Parathyroid adenoma (tissue), 2 donors: ENCODE measurements at regions not wholly inside any gene's neighbourhood (a gene's known extent, or its start where the extent isn't known, plus 50 kb on each side); places are given as distances from the start of the nearest gene placed in this dataset.

Experiments used
- H2AFZ ChIP-seq: fragments of 300-600 bp; sonication (generic); one replicate; pipeline ENCODE4 v1.7.0; 2017; ENCODE audit warnings: antibody characterized with exemption, mild to moderate bottlenecking
- H3K27ac ChIP-seq: fragments of 300-600 bp; sonication (generic); one replicate; pipeline ENCODE4 v1.7.0; 2017
- H3K27me3 ChIP-seq: fragments of 300-600 bp; sonication (generic); one replicate; pipeline ENCODE4 v1.7.0; 2017; ENCODE audit warnings: low read length; ENCODE audit not compliant: control insufficient read depth, insufficient read depth
- H3K36me3 ChIP-seq: fragments of 300-600 bp; sonication (generic); one replicate; pipeline ENCODE4 v1.7.0; 2017; ENCODE audit warnings: low read length; ENCODE audit not compliant: control insufficient read depth, insufficient read depth
- H3K4me1 ChIP-seq: fragments of 300-600 bp; sonication (generic); one replicate; pipeline ENCODE4 v1.7.0; 2017; ENCODE audit warnings: control low read depth
- H3K4me2 ChIP-seq: fragments of 300-600 bp; sonication (generic); one replicate; pipeline ENCODE4 v1.7.0; 2017; ENCODE audit warnings: low read length
- H3K4me3 ChIP-seq: fragments of 300-600 bp; sonication (generic); one replicate; pipeline ENCODE4 v1.7.0; 2017; ENCODE audit warnings: low read depth, low read length
- H3K79me2 ChIP-seq: fragments of 300-600 bp; sonication (generic); one replicate; pipeline ENCODE4 v1.7.0; 2017; ENCODE audit warnings: control low read depth
- H3K9ac ChIP-seq: fragments of 300-600 bp; sonication (generic); one replicate; pipeline ENCODE4 v1.7.0; 2017; ENCODE audit warnings: mild to moderate bottlenecking
- H3K9me3 ChIP-seq: fragments of 300-600 bp; sonication (generic); one replicate; pipeline ENCODE4 v1.7.0; 2017; ENCODE audit warnings: low read length; ENCODE audit not compliant: control insufficient read depth
- CTCF ChIP-seq: fragments of 300-600 bp; sonication (generic); IDR thresholded peaks from one replicate; pipeline ENCODE4 v1.7.0; 2017; ENCODE audit warnings: antibody characterized with exemption, mild to moderate bottlenecking
- donor health status: primary hyperparathyroidism.

DNA sequence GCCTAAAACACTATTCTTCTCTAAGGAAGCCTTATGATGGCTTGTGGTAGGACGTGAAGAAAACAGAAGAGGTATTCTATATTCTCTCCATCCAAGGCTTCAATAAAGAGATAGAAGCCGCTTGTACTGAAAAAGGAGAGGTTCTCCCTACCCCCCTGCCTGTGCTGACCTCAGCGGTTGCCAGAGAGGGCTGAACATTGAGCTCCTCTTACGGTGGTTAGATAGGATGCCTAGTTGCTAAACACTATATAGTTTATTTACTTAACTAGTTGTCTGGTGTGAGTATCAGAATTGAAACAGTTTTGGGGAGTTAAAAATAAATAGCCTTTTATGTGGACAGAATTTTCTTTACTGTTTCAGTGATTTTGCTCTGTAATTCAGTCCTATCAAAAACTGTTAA, 112.2 kb downstream of the TFPI2 start:
- no peak overlapping the region for H2AFZ ChIP-seq
- no peak overlapping the region for H3K4me2 ChIP-seq
- no peaks in the 10 kb centered on the region for H3K36me3 ChIP-seq
- no peaks in the 10 kb centered on the region for H3K4me1 ChIP-seq
- no peak overlapping the region for H3K27ac ChIP-seq
- H3K27me3 ChIP-seq: no peaks in the 10 kb centered on the region
- TF ChIP-seq CTCF: no peak
- H3K9me3 ChIP-seq: no peaks in the 10 kb centered on the region
- H3K79me2 ChIP-seq: no peaks in the 10 kb centered on the region
- H3K4me3 ChIP-seq: no peak overlapping the region
- H3K9ac ChIP-seq: no peak overlapping the region

DNA sequence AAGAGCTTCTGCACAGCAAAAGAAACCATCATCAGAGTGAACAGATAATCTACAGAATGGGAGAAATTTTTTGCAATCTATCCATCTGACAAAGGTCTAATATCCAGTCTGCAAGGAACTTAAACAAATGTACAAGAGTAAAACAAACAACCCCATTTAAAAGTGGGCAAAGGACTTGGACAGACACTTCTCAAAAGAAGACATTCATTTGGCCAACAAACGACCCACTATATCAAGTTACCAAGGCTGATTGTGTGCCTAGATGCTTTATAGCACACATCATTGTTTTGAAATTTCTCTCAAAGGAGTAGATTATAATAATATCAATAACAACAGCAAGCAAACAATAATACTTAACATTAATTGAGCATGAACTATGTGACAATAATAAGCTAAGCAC, 117.1 kb downstream of the TFPI2 start:
- Histone ChIP-seq H3K79me2 (no peaks in the 10 kb centered on the region), H3K4me2 (no peak overlapping the region), H3K9ac (no peak overlapping the region), H2AFZ (no peak overlapping the region), H3K27me3 (no peaks in the 10 kb centered on the region), H3K4me3 (no peak overlapping the region), H3K27ac (no peak overlapping the region), H3K9me3 (no peaks in the 10 kb centered on the region), H3K4me1 (no peaks in the 10 kb centered on the region), H3K36me3 (no peaks in the 10 kb centered on the region)
- no peak for TF ChIP-seq CTCF

DNA sequence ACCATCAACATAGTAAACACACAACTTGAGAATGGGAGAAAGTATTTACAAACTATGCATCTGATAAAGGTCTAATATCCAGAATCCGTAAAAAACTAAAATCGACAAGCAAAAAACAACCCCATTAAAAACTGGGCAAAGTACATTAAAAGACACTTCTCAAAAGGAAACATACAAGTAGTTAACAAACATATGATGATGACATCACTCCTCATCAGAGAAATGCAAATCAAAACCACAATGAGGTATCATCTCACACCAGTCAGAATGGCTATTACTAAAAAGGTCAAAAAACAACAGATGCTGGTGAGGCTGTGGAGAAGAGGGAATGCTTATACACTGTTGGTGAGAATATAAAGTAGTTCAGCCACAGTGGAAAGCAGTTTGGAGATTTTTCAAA, 125.1 kb downstream of the TFPI2 start:
- Histone ChIP-seq H3K4me1 (no peaks in the 10 kb centered on the region), H3K9me3 (no peaks in the 10 kb centered on the region), H3K9ac (no peak overlapping the region), H3K27ac (no peak overlapping the region), H2AFZ (no peak overlapping the region), H3K27me3 (no peaks in the 10 kb centered on the region), H3K79me2 (no peaks in the 10 kb centered on the region), H3K36me3 (no peaks in the 10 kb centered on the region), H3K4me3 (no peak overlapping the region), H3K4me2 (no peak overlapping the region)
- TF ChIP-seq CTCF: no peak

- no peaks in the 10 kb centered on the region for H3K4me1 ChIP-seq
- no peak overlapping the region for H3K9ac ChIP-seq
- H3K9me3 ChIP-seq: no peaks in the 10 kb centered on the region
- H3K27ac ChIP-seq: no peak overlapping the region
- no peaks in the 10 kb centered on the region for H3K27me3 ChIP-seq
- H3K79me2 ChIP-seq: no peaks in the 10 kb centered on the region
- H3K4me2 ChIP-seq: no peak overlapping the region
- H2AFZ ChIP-seq: no peak overlapping the region
- H3K36me3 ChIP-seq: no peaks in the 10 kb centered on the region
- H3K4me3 ChIP-seq: no peak overlapping the region
- TF ChIP-seq CTCF: no peak
Measured at GRCh38 chr7:93758631-93759030, 131.9 kb downstream of the TFPI2 start.

DNA sequence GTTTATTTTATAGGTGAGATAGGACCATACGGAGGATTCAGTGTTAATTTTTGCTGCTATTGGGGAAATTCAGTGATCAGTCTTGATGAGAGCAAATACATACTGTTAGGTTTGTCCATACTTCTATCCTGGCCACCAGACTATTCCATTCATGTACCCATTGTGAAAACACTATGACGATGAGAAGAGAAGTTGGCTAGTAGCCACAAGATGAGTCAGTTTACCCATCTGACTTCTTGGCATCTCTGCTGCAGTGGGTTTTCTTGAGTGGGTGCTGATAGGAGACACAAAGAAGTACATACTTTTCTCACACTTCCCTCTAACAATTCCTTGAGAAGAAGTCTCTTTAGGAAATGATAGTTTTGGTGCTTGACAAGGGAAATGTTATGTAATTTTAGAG, 133.1 kb downstream of the TFPI2 start:
- H3K4me1 ChIP-seq: no peaks in the 10 kb centered on the region
- H3K36me3 ChIP-seq: no peaks in the 10 kb centered on the region
- H3K79me2 ChIP-seq: no peaks in the 10 kb centered on the region
- H3K4me3 ChIP-seq: no peak overlapping the region
- H3K9ac ChIP-seq: no peak overlapping the region
- H3K27me3 ChIP-seq: no peaks in the 10 kb centered on the region
- TF ChIP-seq CTCF: no peak
- H3K9me3 ChIP-seq: no peaks in the 10 kb centered on the region
- no peak overlapping the region for H3K27ac ChIP-seq
- no peak overlapping the region for H2AFZ ChIP-seq
- no peak overlapping the region for H3K4me2 ChIP-seq
